Mesenchymal stem cell (in vitro differentiated cells and primary cell): ENCODE measurements at regions not wholly inside any gene's neighbourhood (a gene's known extent, or its start where the extent isn't known, plus 50 kb on each side); places are given as distances from the start of the nearest gene placed in this dataset.

Source experiments
- DNase-seq: peaks from one replicate; pipeline ENCODE4 v3.0.0-alpha.2; 2013
- H2AFZ ChIP-seq: one replicate; pipeline ENCODE4 v1.6.1; 2013; ENCODE audit warnings: low read depth, mild to moderate bottlenecking, control low read depth, inconsistent platforms, low read length, moderate library complexity
- H2AK5ac ChIP-seq: 2 replicates; pipeline ENCODE4 v1.6.1; 2013; ENCODE audit warnings: low read length, moderate library complexity, mild to moderate bottlenecking, inconsistent platforms; ENCODE audit not compliant: severe bottlenecking
- H2BK120ac ChIP-seq: one replicate; pipeline ENCODE4 v1.6.1; 2013; ENCODE audit warnings: low read depth, mild to moderate bottlenecking, inconsistent platforms, low read length, moderate library complexity
- H2BK12ac ChIP-seq, 2 experiments: one replicate each; pipeline ENCODE4 v1.6.1; 2013; ENCODE audit warnings: inconsistent platforms in 2 of 2, low read length in 2 of 2, mild to moderate bottlenecking in 2 of 2, moderate library complexity in 2 of 2, control low read depth in 1 of 2
- H2BK15ac ChIP-seq: one replicate; pipeline ENCODE4 v1.6.1; 2013; ENCODE audit warnings: mild to moderate bottlenecking, low read depth, inconsistent platforms; ENCODE audit not compliant: poor library complexity, severe bottlenecking
- H2BK5ac ChIP-seq: 2 replicates; pipeline ENCODE4 v1.6.1; 2013; ENCODE audit warnings: low read depth, mild to moderate bottlenecking, low read length, control low read depth, inconsistent platforms; ENCODE audit not compliant: poor library complexity, severe bottlenecking
- H3K14ac ChIP-seq, 2 experiments: one replicate each; pipeline ENCODE4 v1.6.1; 2013; ENCODE audit warnings: inconsistent platforms in 2 of 2, low read length in 2 of 2, control low read depth in 1 of 2, mild to moderate bottlenecking in 1 of 2, moderate library complexity in 1 of 2
- H3K18ac ChIP-seq, 2 experiments: one replicate each; pipeline ENCODE4 v1.6.1; 2013; ENCODE audit warnings: inconsistent platforms in 2 of 2, low read length in 2 of 2, control low read depth in 1 of 2, low read depth in 1 of 2, mild to moderate bottlenecking in 1 of 2
- H3K23ac ChIP-seq, 2 experiments: one replicate each; pipeline ENCODE4 v1.6.1; 2013; ENCODE audit warnings: inconsistent platforms in 2 of 2, low read length in 2 of 2, mild to moderate bottlenecking in 2 of 2, moderate library complexity in 2 of 2, control low read depth in 1 of 2
- H3K27ac ChIP-seq: 2 replicates; pipeline ENCODE4 v1.5.1; 2013; ENCODE audit warnings: mild to moderate bottlenecking, moderate library complexity, low read length, control low read depth, inconsistent platforms; ENCODE audit not compliant: poor library complexity, severe bottlenecking
- H3K27me3 ChIP-seq, 2 experiments: 2 replicates each; pipeline versions ENCODE4 v1.6.1 to v1.7.0; 2013; ENCODE audit warnings: low read length in 2 of 2, mild to moderate bottlenecking in 2 of 2, moderate library complexity in 2 of 2, control low read depth in 1 of 2, inconsistent platforms in 1 of 2; ENCODE audit not compliant: control insufficient read depth in 1 of 2, insufficient read depth in 1 of 2
- H3K36me3 ChIP-seq, 2 experiments: 2 replicates each; pipeline versions ENCODE4 v1.6.1 to v1.7.0; 2013; ENCODE audit warnings: low read length in 2 of 2, control low read depth in 1 of 2, inconsistent platforms in 1 of 2, low read depth in 1 of 2, mild to moderate bottlenecking in 1 of 2; ENCODE audit not compliant: insufficient read depth in 2 of 2, control insufficient read depth in 1 of 2
- H3K4ac ChIP-seq, 2 experiments: one replicate each; pipeline ENCODE4 v1.6.1; 2013; ENCODE audit warnings: inconsistent platforms in 2 of 2, low read length in 2 of 2, mild to moderate bottlenecking in 2 of 2, moderate library complexity in 2 of 2, control low read depth in 1 of 2, low read depth in 1 of 2
- H3K4me1 ChIP-seq: 2 replicates; pipeline ENCODE4 v1.6.1; 2013; ENCODE audit warnings: low read depth, low read length, control low read depth; ENCODE audit not compliant: control insufficient read depth, insufficient read depth
- H3K4me2 ChIP-seq: 2 replicates; pipeline ENCODE4 v1.6.1; 2013; ENCODE audit warnings: low read length, mild to moderate bottlenecking, inconsistent platforms; ENCODE audit not compliant: poor library complexity, severe bottlenecking
- H3K4me3 ChIP-seq, 2 experiments: 2 replicates each; pipeline versions ENCODE4 v1.5.1 to v1.7.0; 2013; ENCODE audit warnings: low read length in 2 of 2, mild to moderate bottlenecking in 2 of 2, control low read depth in 1 of 2, low read depth in 1 of 2; ENCODE audit not compliant: insufficient read depth in 1 of 2
- H3K79me1 ChIP-seq: replicated peaks from 2 replicates; pipeline ENCODE4 v1.6.1; 2013; ENCODE audit warnings: mild to moderate bottlenecking, control low read depth, low read length, inconsistent platforms; ENCODE audit not compliant: poor library complexity, severe bottlenecking
- H3K9ac ChIP-seq: 2 replicates; pipeline ENCODE4 v1.7.0; 2013; ENCODE audit warnings: mild to moderate bottlenecking, low read length, moderate library complexity
- H3K9me3 ChIP-seq: 2 replicates; pipeline ENCODE4 v1.7.0; 2013; ENCODE audit warnings: mild to moderate bottlenecking, low read length; ENCODE audit not compliant: control insufficient read depth
- H4K8ac ChIP-seq: one replicate; pipeline ENCODE4 v1.6.1; 2013; ENCODE audit warnings: inconsistent platforms, mild to moderate bottlenecking, low read length, moderate library complexity
- H4K91ac ChIP-seq: one replicate; pipeline ENCODE4 v1.6.1; 2013; ENCODE audit warnings: mild to moderate bottlenecking, low read length, inconsistent platforms
- WGBS: methylation state at CpG from one replicate; pipeline ENCODE4 v1.1.7; 2013; ENCODE audit warnings: mixed read lengths; 5-methylcytosine and 5-hydroxymethylcytosine counted together

DNA sequence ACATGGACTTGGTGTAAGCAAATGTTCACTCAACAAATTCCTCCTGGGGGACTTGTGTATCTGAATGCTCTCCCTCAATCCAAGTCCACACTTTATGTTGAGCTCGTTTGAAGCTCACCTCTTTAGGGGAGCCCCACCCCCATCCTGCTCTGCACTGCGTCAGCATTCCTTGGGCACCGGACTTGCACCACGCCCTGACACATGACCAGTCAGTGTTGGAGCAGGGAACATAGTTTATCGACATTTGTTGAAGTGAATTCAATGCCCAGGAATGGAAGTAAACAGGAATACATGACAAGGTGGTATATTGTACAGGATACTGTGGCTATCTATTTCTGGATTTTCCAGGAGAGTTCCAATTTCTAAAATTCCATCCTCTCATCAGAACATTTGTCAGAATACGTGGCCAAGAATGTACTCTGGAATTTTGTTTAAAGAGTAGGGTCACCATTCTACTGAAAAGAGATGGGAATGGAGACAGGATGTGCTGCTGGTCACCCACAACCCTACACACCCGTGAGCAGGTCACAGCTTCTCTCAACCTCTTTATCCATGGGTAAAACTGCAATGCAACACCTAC lies 60.0 kb upstream of the LNX1 start:
- Histone ChIP-seq H3K4ac (peak overlapping the region in 1 of 2 experiments; percentile 49), H4K91ac (no peak overlapping the region), H3K23ac (no peak overlapping the region), H3K14ac (no peak overlapping the region), H3K27me3 (no peaks in the 10 kb centered on the region), H2BK5ac (no peak overlapping the region), H2BK15ac (no peak overlapping the region), H3K79me1 (no peaks in the 10 kb centered on the region), H2BK120ac (no peak overlapping the region), H3K4me3 (no peak overlapping the region), H2AFZ (no peak overlapping the region), H3K36me3 (no peaks in the 10 kb centered on the region), H2BK12ac (peak overlapping the region; percentile 29 to 94), H3K4me2 (no peak overlapping the region), H3K27ac (no peak overlapping the region), H3K9me3 (no peaks in the 10 kb centered on the region), H3K9ac (no peak overlapping the region), H3K4me1 (peaks cover 5% of the 10 kb centered on the region), H4K8ac (no peak overlapping the region), H2AK5ac (no peak overlapping the region), H3K18ac (peak overlapping the region; percentile 58 to 74)
- 67% methylated on average over 6 of the region's 7 CpGs for WGBS
- DNase-seq, result no peak

DNA sequence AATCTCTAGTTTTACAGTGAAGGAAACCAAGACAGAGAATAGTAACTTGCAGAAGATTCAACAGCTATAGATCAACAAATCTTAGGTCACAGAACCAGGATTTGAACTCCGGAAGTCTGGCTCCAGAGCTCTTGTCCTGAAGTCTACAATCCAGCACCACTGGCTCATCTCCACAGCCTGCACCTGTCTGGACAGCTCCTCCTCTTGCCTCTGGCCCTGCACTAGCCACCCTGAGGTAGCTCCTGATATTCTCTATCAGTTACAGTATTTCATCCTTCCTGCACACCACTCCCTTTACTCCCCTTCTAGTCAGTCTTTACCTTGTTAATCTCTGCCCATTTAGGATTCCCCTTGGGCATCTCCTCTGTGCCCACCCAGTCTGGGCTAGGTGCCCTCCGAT lies 58.1 kb upstream of the LNX1 start:
- Histone ChIP-seq H3K36me3 (no peaks in the 10 kb centered on the region), H2BK12ac (peak overlapping the region; percentile 10 to 85), H2BK15ac (peak overlapping the region; percentile 45), H2BK5ac (no peak overlapping the region), H3K4ac (no peak overlapping the region), H2BK120ac (no peak overlapping the region), H3K4me1 (peaks cover 5% of the 10 kb centered on the region), H3K79me1 (no peaks in the 10 kb centered on the region), H3K18ac (peak overlapping the region in 1 of 2 experiments; percentile 25), H3K9ac (no peak overlapping the region), H2AK5ac (no peak overlapping the region), H4K8ac (no peak overlapping the region), H2AFZ (no peak overlapping the region), H3K14ac (no peak overlapping the region), H3K4me2 (no peak overlapping the region), H4K91ac (no peak overlapping the region), H3K27me3 (no peaks in the 10 kb centered on the region), H3K23ac (no peak overlapping the region), H3K9me3 (no peaks in the 10 kb centered on the region), H3K4me3 (no peak overlapping the region), H3K27ac (no peak overlapping the region)
- no peak for DNase-seq
- 88% methylated on average over 2 of the region's 2 CpGs for WGBS

DNA sequence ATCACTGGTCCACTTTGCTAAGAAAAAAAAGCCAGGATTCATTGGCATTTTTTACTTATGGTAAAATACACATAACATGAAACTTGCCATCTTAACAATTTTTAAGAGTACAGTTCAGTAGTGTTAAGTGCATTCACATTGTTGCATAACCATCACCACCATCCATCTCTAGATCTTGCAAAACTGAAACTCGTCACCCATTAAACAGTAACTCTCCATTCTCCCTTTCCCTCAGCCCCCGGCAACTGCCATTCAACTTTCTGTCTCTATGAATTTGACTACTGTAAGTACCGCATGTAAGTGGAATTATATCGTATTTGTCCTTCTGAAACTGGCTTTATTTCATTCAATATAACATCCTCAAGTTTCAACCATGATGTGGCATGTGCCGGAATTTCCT lies 56.3 kb upstream of the LNX1 start:
- Histone ChIP-seq H3K79me1 (no peaks in the 10 kb centered on the region), H3K14ac (no peak overlapping the region), H2BK120ac (no peak overlapping the region), H3K23ac (no peak overlapping the region), H3K4ac (no peak overlapping the region), H3K9me3 (no peaks in the 10 kb centered on the region), H4K8ac (no peak overlapping the region), H3K18ac (no peak overlapping the region), H3K36me3 (no peaks in the 10 kb centered on the region), H3K27ac (no peak overlapping the region), H3K4me2 (no peak overlapping the region), H2BK12ac (no peak overlapping the region), H3K27me3 (no peaks in the 10 kb centered on the region), H2BK5ac (no peak overlapping the region), H2AFZ (no peak overlapping the region), H2BK15ac (no peak overlapping the region), H3K9ac (no peak overlapping the region), H4K91ac (no peak overlapping the region), H3K4me1 (peaks cover 3% of the 10 kb centered on the region), H3K4me3 (no peak overlapping the region), H2AK5ac (no peak overlapping the region)
- no peak for DNase-seq
- 97% methylated on average over 4 of the region's 5 CpGs for WGBS

DNA sequence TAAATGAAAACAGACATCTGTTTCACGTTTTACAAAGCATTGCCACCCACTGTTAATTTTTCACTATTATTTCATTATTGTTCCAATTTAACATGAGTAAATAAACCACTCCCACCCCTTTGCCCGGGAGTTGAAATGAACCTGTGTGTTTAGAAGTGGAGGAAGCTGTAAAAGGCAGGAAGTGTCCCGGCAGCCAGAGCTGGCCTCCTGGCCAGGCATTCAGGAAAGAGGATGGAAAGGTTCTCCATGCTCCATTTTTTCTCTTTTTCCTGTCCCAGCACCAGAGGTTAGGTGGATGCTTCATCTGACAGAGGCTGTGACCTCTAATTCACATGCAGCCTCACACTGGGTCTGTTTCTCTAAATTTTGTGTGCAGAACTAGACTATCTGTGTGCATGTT lies 55.5 kb upstream of the LNX1 start:
- no peaks in the 10 kb centered on the region for H3K9me3 ChIP-seq
- H3K23ac ChIP-seq, result no peak overlapping the region
- no peak overlapping the region for H3K4me3 ChIP-seq
- peak overlapping the region; percentile 45 for H2BK15ac ChIP-seq
- H3K4ac ChIP-seq, result no peak overlapping the region
- H3K27ac ChIP-seq, result no peak overlapping the region
- H2BK120ac ChIP-seq, result no peak overlapping the region
- no peak for DNase-seq
- H2AFZ ChIP-seq, result peak overlapping the region; percentile 70
- no peak overlapping the region for H2AK5ac ChIP-seq
- H4K91ac ChIP-seq, result no peak overlapping the region
- H3K9ac ChIP-seq, result no peak overlapping the region
- peaks cover 3% of the 10 kb centered on the region for H3K4me1 ChIP-seq
- no peaks in the 10 kb centered on the region for H3K36me3 ChIP-seq
- no peak overlapping the region for H2BK12ac ChIP-seq
- no peak overlapping the region for H3K14ac ChIP-seq
- H3K18ac ChIP-seq, result peak overlapping the region; percentile 5 to 64
- no peak overlapping the region for H2BK5ac ChIP-seq
- H3K79me1 ChIP-seq, result no peaks in the 10 kb centered on the region
- H3K4me2 ChIP-seq, result no peak overlapping the region
- H3K27me3 ChIP-seq, result no peaks in the 10 kb centered on the region
- peak overlapping the region; percentile 56 for H4K8ac ChIP-seq
- 19% methylated on average over 2 of the region's 3 CpGs for WGBS
